ENCODE measurements at regions not wholly inside any gene's neighbourhood (a gene's known extent, or its start where the extent isn't known, plus 50 kb on each side); places are given as distances from the start of the nearest gene placed in this dataset.

DNA sequence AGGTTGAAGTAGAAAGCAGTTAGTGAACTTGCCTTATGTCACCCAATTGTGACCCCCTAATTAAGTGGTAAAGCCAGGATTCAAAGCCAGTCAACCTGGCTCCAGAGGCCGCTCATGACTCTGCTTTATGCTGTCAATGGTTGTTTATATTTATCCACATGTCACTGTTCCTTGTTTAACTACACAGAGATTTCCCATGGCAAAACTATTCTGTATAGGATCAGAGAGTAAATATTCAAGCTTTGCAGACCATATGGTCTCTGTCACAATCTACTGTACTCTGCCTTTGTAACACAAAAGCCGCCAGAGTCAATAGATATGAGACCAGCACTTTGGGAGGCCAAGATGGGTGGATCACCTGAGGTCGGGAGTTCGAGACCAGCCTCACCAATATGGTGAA is 371.7 kb upstream of the PTBP2 start:
- TF ChIP-seq CTCF (IDR thresholded peaks at IDR 0.05; ENCODE audit: insufficient read depth, low read length, poor library complexity, severe bottlenecking) = no peak
- no peak for TF ChIP-seq EZH2phosphoT487 (conservative IDR thresholded peaks at IDR 0.05; ENCODE audit: low read length)
